ENCODE measurements at regions not wholly inside any gene's neighbourhood (a gene's known extent, or its start where the extent isn't known, plus 50 kb on each side); places are given as distances from the start of the nearest gene placed in this dataset.

DNA sequence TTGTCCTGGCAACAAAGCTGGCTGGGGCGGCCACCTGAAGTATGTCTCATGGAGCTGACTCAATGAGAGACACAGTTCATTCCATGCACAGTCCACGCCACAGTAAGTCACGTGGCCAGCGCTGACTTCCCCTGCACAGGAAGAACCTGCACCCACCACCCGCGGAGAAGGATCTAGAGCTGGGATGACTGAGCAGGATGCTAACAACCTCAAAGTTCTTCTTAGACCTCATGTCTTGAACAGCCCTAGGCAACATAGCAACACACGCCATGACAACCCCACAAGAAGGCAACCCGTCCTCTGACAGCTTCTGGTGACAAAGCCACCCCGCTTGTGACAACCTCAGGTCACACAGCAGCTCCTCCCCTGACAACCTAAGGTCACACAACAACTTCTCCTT lies 76.9 kb upstream of the B3GAT1 start:
- no peak overlapping the region for H3K4me3 ChIP-seq
- no peaks in the 10 kb centered on the region for H3K4me1 ChIP-seq
- no peak overlapping the region for H3K27ac ChIP-seq
- DNase-seq (no peak), ATAC-seq (no peak)
- H3K27me3 ChIP-seq: no peaks in the 10 kb centered on the region
- intact Hi-C loops (cut with DNase I): no loop called here
- peaks cover 0 to 4% of the 10 kb centered on the region in 2 donors for H3K9me3 ChIP-seq
- no peak for TF ChIP-seq CTCF (IDR thresholded peaks at IDR 0.05)
- H3K36me3 ChIP-seq: no peaks in the 10 kb centered on the region

GRCh38 chr11:134488512-134488911 lies 76.5 kb upstream of the B3GAT1 start:
- ATAC-seq: no peak

GRCh38 chr11:134487696-134488095 lies 75.7 kb upstream of the B3GAT1 start:
- Histone ChIP-seq H3K27me3 (peaks cover 0 to 2% of the 10 kb centered on the region in 2 donors), H3K4me3 (no peak overlapping the region), H3K27ac (no peak overlapping the region), H3K9me3 (peaks cover 0 to 2% of the 10 kb centered on the region in 2 donors), H3K4me1 (no peaks in the 10 kb centered on the region), H3K36me3 (no peaks in the 10 kb centered on the region)
- TF ChIP-seq CTCF (IDR thresholded peaks at IDR 0.05): no peak
- intact Hi-C loops (cut with DNase I): no loop called here
- DNase-seq: no peak
- ATAC-seq: no peak

More at GRCh38 chr11:134488512-134488911, 76.5 kb upstream of the B3GAT1 start:
- H3K27ac ChIP-seq: no peak overlapping the region
- H3K4me1 ChIP-seq: no peaks in the 10 kb centered on the region
- H3K27me3 ChIP-seq: no peaks in the 10 kb centered on the region
- H3K36me3 ChIP-seq: no peaks in the 10 kb centered on the region
- TF ChIP-seq CTCF (IDR thresholded peaks at IDR 0.05): no peak
- DNase-seq: no peak
- no peak overlapping the region for H3K4me3 ChIP-seq
- intact Hi-C loops (cut with DNase I): no loop called here
- peaks cover 0 to 4% of the 10 kb centered on the region in 2 donors for H3K9me3 ChIP-seq

- Histone ChIP-seq H3K27me3 (peaks cover 0 to 8% of the 10 kb centered on the region in 2 donors), H3K27ac (no peak overlapping the region), H3K9me3 (no peaks in the 10 kb centered on the region), H3K4me3 (no peak overlapping the region), H3K36me3 (no peaks in the 10 kb centered on the region), H3K4me1 (no peaks in the 10 kb centered on the region)
- intact Hi-C loops (cut with DNase I): no loop called here
- DNase-seq (no peak), ATAC-seq (no peak)
- TF ChIP-seq CTCF (IDR thresholded peaks at IDR 0.05): no peak
Observed at GRCh38 chr11:134486704-134487103, 74.7 kb upstream of the B3GAT1 start.

- no peaks in the 10 kb centered on the region for H3K4me1 ChIP-seq
- intact Hi-C loops (cut with DNase I): no loop called here
- H3K9me3 ChIP-seq: no peaks in the 10 kb centered on the region
- DNase-seq (no peak), ATAC-seq (no peak)
- no peaks in the 10 kb centered on the region for H3K36me3 ChIP-seq
- H3K27me3 ChIP-seq: peaks cover 0 to 8% of the 10 kb centered on the region in 2 donors
- H3K27ac ChIP-seq: no peak overlapping the region
- no peak for TF ChIP-seq CTCF (IDR thresholded peaks at IDR 0.05)
- no peak overlapping the region for H3K4me3 ChIP-seq
Observed at GRCh38 chr11:134486106-134486505, 74.1 kb upstream of the B3GAT1 start.

All from left lung (tissue), 4 donors.